HEK293T (cell line): ENCODE measurements at regions not wholly inside any gene's neighbourhood (a gene's known extent, or its start where the extent isn't known, plus 50 kb on each side); places are given as distances from the start of the nearest gene placed in this dataset.

Experiments used
- CTCF ChIA-PET: fragments of 350-600 bp; formaldehyde crosslinking; extraction: SDS; loops from one replicate; lab custom pipeline; 2021; ENCODE audit warnings: antibody characterized with exemption, inconsistent platforms; lab: Yijun Ruan, JAX
- POLR2A ChIA-PET: fragments of 350-600 bp; formaldehyde crosslinking; extraction: SDS; loops from one replicate; lab custom pipeline; 2020; ENCODE audit warnings: antibody characterized with exemption, inconsistent platforms; lab: Yijun Ruan, JAX
- DNase-seq: peaks from one replicate; pipeline ENCODE4 v3.0.0; 2012; ENCODE audit warnings: mixed read lengths; ENCODE audit errors: extremely low spot score
- ARNT ChIP-seq: fragments of 450-650 bp; IDR thresholded peaks from 2 replicates; pipeline ENCODE4 v1.6.1; 2017; ENCODE audit warnings: mild to moderate bottlenecking
- BHLHE40 ChIP-seq: fragments of 450-650 bp; IDR thresholded peaks from 2 replicates; pipeline ENCODE4 v1.6.1; 2016; ENCODE audit warnings: mild to moderate bottlenecking, moderate library complexity, borderline replicate concordance
- CTBP1 ChIP-seq: fragments of 450-650 bp; IDR thresholded peaks from 2 replicates; pipeline ENCODE4 v1.6.1; 2016; ENCODE audit warnings: borderline replicate concordance
- ELF4 ChIP-seq: fragments of 450-650 bp; IDR thresholded peaks from 2 replicates; pipeline ENCODE4 v1.6.1; 2017; ENCODE audit warnings: antibody characterized with exemption
- FOXA1 ChIP-seq: fragments of 450-650 bp; IDR thresholded peaks from 2 replicates; pipeline ENCODE4 v1.6.1; 2016; ENCODE audit warnings: mild to moderate bottlenecking
- FOXK2 ChIP-seq: fragments of 450-650 bp; IDR thresholded peaks from 2 replicates; pipeline ENCODE4 v1.6.1; 2016; ENCODE audit warnings: mild to moderate bottlenecking
- FOXM1 ChIP-seq: fragments of 450-650 bp; IDR thresholded peaks from 2 replicates; pipeline ENCODE4 v1.6.1; 2017; ENCODE audit warnings: mild to moderate bottlenecking, borderline replicate concordance
- HDGF ChIP-seq: fragments of 450-650 bp; IDR thresholded peaks from 2 replicates; pipeline ENCODE4 v1.6.1; 2017; ENCODE audit warnings: antibody characterized with exemption, borderline replicate concordance
- L3MBTL2 ChIP-seq: fragments of 450-650 bp; conservative IDR thresholded peaks from 2 replicates; pipeline ENCODE4 v1.6.1; 2016; ENCODE audit warnings: mild to moderate bottlenecking
- LEF1 ChIP-seq: fragments of 450-650 bp; IDR thresholded peaks from 2 replicates; pipeline ENCODE4 v1.6.1; 2017; ENCODE audit warnings: mild to moderate bottlenecking, borderline replicate concordance
- NFRKB ChIP-seq: fragments of 450-650 bp; IDR thresholded peaks from 2 replicates; pipeline ENCODE4 v1.6.1; 2016; ENCODE audit warnings: mild to moderate bottlenecking, moderate library complexity
- SP1 ChIP-seq: fragments of 450-650 bp; IDR thresholded peaks from 2 replicates; pipeline ENCODE4 v1.6.1; 2017
- SUZ12 ChIP-seq: fragments of 450-650 bp; IDR thresholded peaks from 2 replicates; pipeline ENCODE4 v1.6.1; 2016; ENCODE audit warnings: mild to moderate bottlenecking
- TARDBP ChIP-seq: fragments of 450-650 bp; IDR thresholded peaks from 2 replicates; pipeline ENCODE4 v1.6.1; 2016
- ZNF384 ChIP-seq: fragments of 450-650 bp; IDR thresholded peaks from 2 replicates; pipeline ENCODE4 v1.6.1; 2016
- TF ChIP-seq, protein P1 (sequence below): fragments of 450-650 bp; IDR thresholded peaks from 2 replicates; pipeline ENCODE4 v1.6.1; 2016

DNA sequence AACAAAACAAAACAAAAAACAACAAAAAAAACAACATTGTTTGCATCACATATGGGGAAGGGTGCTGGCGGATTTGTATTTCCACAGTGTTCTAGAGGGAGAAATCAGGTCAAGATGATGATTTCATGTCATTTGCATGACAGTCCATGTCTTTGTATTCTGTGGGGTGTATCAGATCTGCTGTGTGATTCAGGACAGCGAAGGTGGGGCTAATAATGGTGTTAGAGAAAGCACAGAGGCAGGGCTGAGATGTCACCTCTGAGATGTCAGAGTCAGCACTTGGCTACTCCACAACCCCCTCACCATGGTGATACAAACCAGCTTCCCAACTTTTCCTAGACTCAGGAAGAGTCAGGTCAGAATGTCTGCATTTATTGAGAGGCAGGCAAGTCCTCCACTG is 543.2 kb downstream of the BCL11B start:
- ChIA-PET CTCF (no interaction called here), POLR2A (no interaction called here)
- DNase-seq, result no peak
- no peak for TF ChIP-seq ARNT
- TF ChIP-seq ZNF384, result no peak
- no peak for TF ChIP-seq ELF4
- TF ChIP-seq BHLHE40, result no peak
- TF ChIP-seq, protein P1, sequence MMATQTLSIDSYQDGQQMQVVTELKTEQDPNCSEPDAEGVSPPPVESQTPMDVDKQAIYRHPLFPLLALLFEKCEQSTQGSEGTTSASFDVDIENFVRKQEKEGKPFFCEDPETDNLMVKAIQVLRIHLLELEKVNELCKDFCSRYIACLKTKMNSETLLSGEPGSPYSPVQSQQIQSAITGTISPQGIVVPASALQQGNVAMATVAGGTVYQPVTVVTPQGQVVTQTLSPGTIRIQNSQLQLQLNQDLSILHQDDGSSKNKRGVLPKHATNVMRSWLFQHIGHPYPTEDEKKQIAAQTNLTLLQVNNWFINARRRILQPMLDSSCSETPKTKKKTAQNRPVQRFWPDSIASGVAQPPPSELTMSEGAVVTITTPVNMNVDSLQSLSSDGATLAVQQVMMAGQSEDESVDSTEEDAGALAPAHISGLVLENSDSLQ, result no peak
- no peak for TF ChIP-seq SUZ12
- no peak for TF ChIP-seq FOXA1
- no peak for TF ChIP-seq SP1
- no peak for TF ChIP-seq TARDBP
- TF ChIP-seq HDGF, result no peak
- no peak for TF ChIP-seq LEF1
- TF ChIP-seq NFRKB, result no peak
- no peak for TF ChIP-seq FOXK2

DNA sequence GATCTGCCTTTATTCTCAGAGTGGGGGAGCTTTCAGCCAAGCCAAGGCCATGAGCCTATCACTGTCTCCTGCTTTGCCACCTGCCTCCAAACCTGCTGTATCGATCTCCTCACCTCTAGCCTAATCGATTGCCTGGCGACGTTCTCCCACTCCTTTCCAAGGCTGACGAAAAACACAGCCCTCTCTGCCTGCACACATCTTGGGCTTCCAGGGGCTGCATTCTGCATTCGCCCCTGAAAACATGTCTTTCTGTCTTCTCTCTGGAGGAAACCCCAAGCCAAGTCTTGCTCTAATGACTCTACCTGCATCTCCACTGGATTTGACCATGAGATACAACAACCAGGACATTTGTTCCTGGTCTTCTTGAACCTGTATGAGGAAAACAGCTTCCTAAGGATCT is 540.7 kb downstream of the BCL11B start:
- CTCF ChIA-PET, result no interaction called here
- DNase-seq, result no peak

DNA sequence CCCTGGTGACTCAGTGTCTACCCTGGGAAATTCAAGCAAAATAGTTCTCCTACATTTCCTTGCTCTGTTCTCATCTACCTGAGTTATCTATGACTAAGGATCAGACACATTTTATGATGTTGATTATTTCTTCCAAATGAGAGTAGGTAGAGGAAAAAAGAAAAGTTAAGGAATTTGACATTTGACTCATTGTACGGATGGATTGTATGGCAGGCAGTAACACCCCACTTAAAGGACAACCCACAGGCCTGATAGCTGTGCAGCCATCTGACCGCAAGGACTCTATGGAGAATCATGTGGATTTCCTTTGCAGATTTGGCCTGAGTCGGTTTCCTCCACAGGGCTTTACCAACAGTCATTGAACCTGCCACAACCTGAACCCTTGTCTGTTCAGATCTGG is 540.3 kb downstream of the BCL11B start:
- DNase-seq, result no peak
- ChIA-PET CTCF (no interaction called here), POLR2A (no interaction called here)
- TF ChIP-seq ELF4 (no peak), CTBP1 (no peak), NFRKB (no peak), LEF1 (no peak), TARDBP (no peak), FOXK2 (no peak), FOXA1 (no peak), SUZ12 (no peak)
- TF ChIP-seq, protein P1, result no peak

More for the DNA sequence above, 540.7 kb downstream of the BCL11B start:
- POLR2A ChIA-PET, result no interaction called here
- TF ChIP-seq SUZ12, result no peak
- no peak for TF ChIP-seq ARNT
- no peak for TF ChIP-seq ZNF384
- no peak for TF ChIP-seq CTBP1
- TF ChIP-seq FOXM1, result no peak
- no peak for TF ChIP-seq HDGF
- no peak for TF ChIP-seq BHLHE40
- no peak for TF ChIP-seq SP1
- TF ChIP-seq TARDBP, result no peak
- TF ChIP-seq FOXK2, result no peak
- TF ChIP-seq FOXA1, result no peak
- no peak for TF ChIP-seq ELF4

DNA sequence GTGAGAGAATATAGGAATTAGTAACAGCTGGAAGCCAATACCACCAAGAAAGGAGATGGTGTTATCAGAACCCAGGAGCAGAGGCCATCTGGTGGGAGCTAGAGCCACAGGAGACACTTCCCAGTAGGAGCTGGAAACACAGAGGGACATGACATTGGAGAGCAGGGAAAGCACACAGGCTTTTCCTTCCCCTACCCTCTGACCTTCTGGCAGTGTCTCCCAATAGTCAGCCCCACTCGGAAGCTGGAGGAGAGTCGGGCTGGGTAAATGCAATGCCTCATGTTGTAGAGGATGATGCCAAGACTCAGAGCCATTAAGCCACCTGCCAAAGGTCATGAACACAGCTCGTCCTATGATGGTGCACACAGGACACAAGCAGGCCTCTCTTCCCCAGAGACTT is 538.5 kb downstream of the BCL11B start:
- CTCF ChIA-PET, result no interaction called here
- TF ChIP-seq BHLHE40 (no peak), LEF1 (no peak), FOXK2 (no peak), SP1 (no peak), SUZ12 (no peak), FOXA1 (no peak), NFRKB (no peak), ZNF384 (no peak), FOXM1 (no peak), ARNT (no peak), ELF4 (no peak), L3MBTL2 (no peak), TARDBP (no peak), CTBP1 (no peak), HDGF (no peak)
- no peak for DNase-seq
- POLR2A ChIA-PET, result no interaction called here

DNA sequence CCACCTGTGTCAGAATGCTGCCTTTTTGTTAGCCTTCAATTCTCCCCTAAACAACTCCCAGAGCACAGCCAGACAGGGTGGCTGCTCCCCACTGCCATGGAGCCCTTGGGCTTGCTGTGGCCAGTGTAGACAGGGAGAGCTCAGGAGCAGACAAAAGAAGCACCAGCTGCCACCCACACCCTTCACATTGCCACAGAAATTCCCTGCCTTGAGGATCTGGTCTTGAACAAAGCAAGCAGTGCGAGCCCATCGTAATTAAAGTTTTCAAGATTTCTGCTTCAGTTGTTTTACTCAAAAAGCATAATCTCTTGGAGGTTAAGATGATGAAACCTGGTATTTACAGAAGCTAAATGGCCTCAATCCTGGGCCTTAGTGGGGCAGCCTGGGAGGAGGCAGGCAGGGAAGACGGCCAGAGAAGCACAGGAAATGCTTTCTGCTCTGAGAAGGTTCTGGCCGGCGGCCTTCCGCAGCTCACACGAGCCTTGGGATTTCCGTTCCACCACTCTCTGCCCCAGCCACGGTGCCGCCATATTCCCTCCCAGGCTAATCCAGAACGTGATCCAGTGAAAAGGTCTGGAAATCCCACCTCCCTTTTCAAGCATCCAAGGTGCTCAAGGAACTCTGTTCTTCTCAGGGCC is 535.2 kb downstream of the BCL11B start:
- ChIA-PET CTCF (no interaction called here), POLR2A (no interaction called here)
- TF ChIP-seq, protein P1, result no peak
- TF ChIP-seq FOXA1 (no peak), ELF4 (no peak), SP1 (no peak), L3MBTL2 (no peak), FOXK2 (no peak), ZNF384 (no peak), HDGF (no peak), LEF1 (no peak), BHLHE40 (no peak), NFRKB (no peak), FOXM1 (no peak)

DNA sequence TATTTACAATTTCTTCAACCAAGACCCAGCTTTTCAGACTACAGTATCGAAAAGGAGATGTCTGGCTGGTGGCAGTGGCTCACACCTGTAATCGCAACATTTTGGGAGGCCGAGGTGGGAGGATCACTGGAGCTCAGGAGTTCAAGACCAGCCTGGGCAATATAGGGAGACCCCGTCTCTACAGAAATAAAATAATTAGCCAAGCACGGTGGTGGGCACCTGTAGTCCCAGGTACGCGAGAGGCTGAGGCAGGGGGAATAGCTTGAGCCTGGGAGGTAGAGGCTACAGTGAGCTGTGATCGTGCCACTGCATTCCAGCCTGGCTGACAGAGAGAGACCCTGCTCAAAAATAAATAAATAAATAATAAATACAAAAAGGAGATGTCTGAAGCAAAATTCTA is 530.5 kb downstream of the BCL11B start:
- CTCF ChIA-PET, result interaction anchor here (0.6 kb wide), 1 partner anchor 296 kb away, joined by 3 read pairs; no protein-coding TSS in a partner anchor
- POLR2A ChIA-PET, result no interaction called here
- TF ChIP-seq SUZ12 (no peak), HDGF (no peak)
- no peak for DNase-seq

More for the DNA sequence above, 535.2 kb downstream of the BCL11B start:
- no peak for DNase-seq
